ENCODE measurements at regions not wholly inside any gene's neighbourhood (a gene's known extent, or its start where the extent isn't known, plus 50 kb on each side); places are given as distances from the start of the nearest gene placed in this dataset.

DNA sequence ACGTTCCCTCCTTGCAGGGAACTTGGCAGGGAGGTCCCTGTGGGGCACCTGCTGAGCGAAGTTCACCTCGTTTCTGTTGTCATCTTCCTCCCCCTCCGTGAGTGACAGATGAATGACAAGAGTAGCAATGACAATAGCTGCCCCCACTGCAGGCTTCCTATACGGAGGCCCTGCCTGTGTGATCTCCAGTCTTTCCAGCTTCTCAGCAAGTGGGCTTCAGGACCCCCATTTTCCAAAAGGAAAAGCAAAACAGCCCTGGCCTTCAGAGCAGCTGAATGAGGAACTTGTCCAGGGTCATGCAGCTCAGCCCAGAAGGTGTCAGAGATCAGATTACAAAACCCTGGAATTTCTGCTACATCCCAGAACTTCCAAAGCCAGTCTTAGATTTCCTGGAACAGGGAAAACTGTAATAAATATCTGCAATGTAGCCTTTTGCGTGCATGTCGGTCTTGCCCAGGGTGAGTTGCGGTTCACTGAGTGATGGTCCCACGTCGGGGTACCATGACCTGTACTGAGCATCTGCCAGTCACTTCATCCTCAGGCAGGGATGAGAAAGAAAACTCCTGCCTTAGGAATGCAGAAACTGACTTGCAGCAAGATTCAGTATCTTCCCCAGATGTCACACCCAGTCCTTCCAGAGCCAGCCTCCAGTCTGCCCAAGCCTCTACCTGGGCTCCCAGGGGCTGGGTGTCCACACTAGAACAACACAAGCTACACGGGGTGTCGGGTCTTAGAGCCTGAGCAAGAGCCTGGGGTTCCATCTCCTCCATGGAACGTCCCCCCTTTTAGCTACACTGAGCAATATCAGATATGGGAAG is 1457.0 kb downstream of the BRD1 start:
- no peaks in the 10 kb centered on the region for H3K4me1 ChIP-seq (ENCODE audit: control insufficient read depth, insufficient read depth, low read length)
- WGBS (ENCODE audit: insufficient coverage): 67% methylated on average over 11 of the region's 13 CpGs
- no peak overlapping the region for H3K4me3 Mint-ChIP-seq
- DNase-seq (no peak), ATAC-seq (no peak)
- intact Hi-C loops (cut with micrococcal nuclease): no loop called here
- TF ChIP-seq, protein P1, sequence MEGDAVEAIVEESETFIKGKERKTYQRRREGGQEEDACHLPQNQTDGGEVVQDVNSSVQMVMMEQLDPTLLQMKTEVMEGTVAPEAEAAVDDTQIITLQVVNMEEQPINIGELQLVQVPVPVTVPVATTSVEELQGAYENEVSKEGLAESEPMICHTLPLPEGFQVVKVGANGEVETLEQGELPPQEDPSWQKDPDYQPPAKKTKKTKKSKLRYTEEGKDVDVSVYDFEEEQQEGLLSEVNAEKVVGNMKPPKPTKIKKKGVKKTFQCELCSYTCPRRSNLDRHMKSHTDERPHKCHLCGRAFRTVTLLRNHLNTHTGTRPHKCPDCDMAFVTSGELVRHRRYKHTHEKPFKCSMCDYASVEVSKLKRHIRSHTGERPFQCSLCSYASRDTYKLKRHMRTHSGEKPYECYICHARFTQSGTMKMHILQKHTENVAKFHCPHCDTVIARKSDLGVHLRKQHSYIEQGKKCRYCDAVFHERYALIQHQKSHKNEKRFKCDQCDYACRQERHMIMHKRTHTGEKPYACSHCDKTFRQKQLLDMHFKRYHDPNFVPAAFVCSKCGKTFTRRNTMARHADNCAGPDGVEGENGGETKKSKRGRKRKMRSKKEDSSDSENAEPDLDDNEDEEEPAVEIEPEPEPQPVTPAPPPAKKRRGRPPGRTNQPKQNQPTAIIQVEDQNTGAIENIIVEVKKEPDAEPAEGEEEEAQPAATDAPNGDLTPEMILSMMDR (IDR thresholded peaks at IDR 0.05): no peak
- no peaks in the 10 kb centered on the region for H3K36me3 ChIP-seq (ENCODE audit: control insufficient read depth, insufficient read depth, low read length)
- no peak overlapping the region for H3K27ac Mint-ChIP-seq
- H3K9me3 Mint-ChIP-seq: no peaks in the 10 kb centered on the region
- H3K27me3 Mint-ChIP-seq (ENCODE audit: low read depth in 2 of 2): peaks cover 9 to 15% of the 10 kb centered on the region in 2 donors
- no peaks in the 10 kb centered on the region for H3K9me3 ChIP-seq (ENCODE audit: control insufficient read depth, insufficient read depth, low read length)
- H3K4me3 ChIP-seq (ENCODE audit: low read length): no peak overlapping the region
- H3K27me3 ChIP-seq (ENCODE audit: control insufficient read depth, insufficient read depth, low read length): no peaks in the 10 kb centered on the region
- no peak overlapping the region for H3K27ac ChIP-seq (ENCODE audit: low read length)
- no peaks in the 10 kb centered on the region for H3K36me3 Mint-ChIP-seq
- no peaks in the 10 kb centered on the region for H3K4me1 Mint-ChIP-seq

DNA sequence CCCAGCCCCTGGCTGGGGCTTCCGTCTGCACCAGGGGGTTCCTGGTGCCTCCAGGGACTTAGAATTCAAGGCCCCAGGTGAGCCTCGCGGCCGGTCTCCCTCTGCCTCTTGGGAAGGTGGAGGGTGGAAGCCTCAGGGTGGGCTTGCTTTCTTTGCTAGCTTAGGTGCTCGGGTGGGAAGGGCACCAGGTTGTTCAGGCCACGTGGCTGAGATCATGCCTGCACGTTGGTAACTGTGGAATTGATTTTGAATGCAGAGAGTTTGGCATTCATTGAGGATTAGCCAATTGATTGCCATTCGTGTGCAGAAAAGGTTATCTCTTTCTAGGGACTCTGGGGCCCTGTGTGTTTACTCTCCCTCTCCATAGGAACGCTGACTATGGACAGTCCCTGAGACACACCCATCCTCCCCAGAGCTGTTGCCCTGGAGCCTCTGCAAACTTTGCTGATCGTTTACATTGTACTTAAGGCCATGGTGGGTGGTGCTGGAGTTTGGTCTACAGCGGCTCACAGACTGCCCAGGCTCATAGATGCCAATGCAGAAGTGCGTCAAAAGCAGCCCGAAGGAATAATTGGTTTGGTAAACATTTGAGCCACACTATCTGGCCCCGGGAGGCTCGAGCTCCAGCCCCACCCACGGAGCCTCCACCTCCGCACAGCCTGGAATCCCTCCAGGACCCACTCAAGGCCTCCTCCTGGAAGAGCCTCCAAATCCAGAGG is 1457.7 kb downstream of the BRD1 start:
- H3K36me3 Mint-ChIP-seq: no peaks in the 10 kb centered on the region
- H3K4me3 Mint-ChIP-seq: no peak overlapping the region
- no peaks in the 10 kb centered on the region for H3K4me1 Mint-ChIP-seq
- intact Hi-C loops (cut with micrococcal nuclease): no loop called here
- no peaks in the 10 kb centered on the region for H3K36me3 ChIP-seq (ENCODE audit: control insufficient read depth, insufficient read depth, low read length)
- no peak overlapping the region for H3K27ac ChIP-seq (ENCODE audit: low read length)
- H3K9me3 ChIP-seq (ENCODE audit: control insufficient read depth, insufficient read depth, low read length): no peaks in the 10 kb centered on the region
- H3K4me1 ChIP-seq (ENCODE audit: control insufficient read depth, insufficient read depth, low read length): no peaks in the 10 kb centered on the region
- WGBS (ENCODE audit: insufficient coverage): 51% methylated on average over 17 of the region's 17 CpGs
- no peak for DNase-seq
- no peaks in the 10 kb centered on the region for H3K27me3 ChIP-seq (ENCODE audit: control insufficient read depth, insufficient read depth, low read length)
- H3K9me3 Mint-ChIP-seq: no peaks in the 10 kb centered on the region
- peaks cover 7 to 10% of the 10 kb centered on the region in 2 donors for H3K27me3 Mint-ChIP-seq (ENCODE audit: low read depth in 2 of 2)
- no peak overlapping the region for H3K4me3 ChIP-seq (ENCODE audit: low read length)
- H3K27ac Mint-ChIP-seq: no peak overlapping the region
- ATAC-seq: no peak
- TF ChIP-seq, protein P1 (IDR thresholded peaks at IDR 0.05): no peak

DNA sequence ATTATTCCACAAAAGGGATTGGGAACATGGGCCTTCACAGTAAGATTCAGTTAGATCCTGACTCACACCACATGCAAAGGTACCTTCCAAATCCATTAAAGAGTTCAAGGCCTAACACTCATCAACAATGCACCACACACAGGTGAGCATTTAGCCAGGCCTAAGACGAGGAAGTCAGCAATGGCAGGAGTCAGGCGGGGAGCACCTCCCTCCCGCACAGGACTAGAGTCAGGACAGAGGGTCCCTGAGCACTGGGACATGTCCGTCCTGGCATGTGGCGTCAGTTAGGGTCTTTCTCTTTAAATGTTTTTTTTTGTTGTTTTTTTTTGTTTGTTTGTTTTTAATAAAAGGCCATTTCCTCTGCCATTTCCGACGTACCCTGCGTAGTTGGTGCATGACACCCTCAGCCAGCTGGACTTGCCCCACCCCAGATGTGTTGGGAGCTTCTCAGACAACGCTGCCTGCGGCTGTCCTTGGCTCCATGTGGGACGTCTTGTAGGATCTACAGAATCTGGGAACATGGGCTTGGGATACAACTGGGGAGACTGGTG is 1458.6 kb downstream of the BRD1 start:
- Histone ChIP-seq H3K27ac (ENCODE audit: low read length) (no peak overlapping the region), H3K27me3 (ENCODE audit: control insufficient read depth, insufficient read depth, low read length) (no peaks in the 10 kb centered on the region), H3K36me3 (ENCODE audit: control insufficient read depth, insufficient read depth, low read length) (no peaks in the 10 kb centered on the region), H3K4me1 (ENCODE audit: control insufficient read depth, insufficient read depth, low read length) (no peaks in the 10 kb centered on the region), H3K4me3 (ENCODE audit: low read length) (no peak overlapping the region), H3K9me3 (ENCODE audit: control insufficient read depth, insufficient read depth, low read length) (no peaks in the 10 kb centered on the region)
- H3K27me3 Mint-ChIP-seq (ENCODE audit: low read depth in 2 of 2): peaks cover 4 to 6% of the 10 kb centered on the region in 2 donors
- 85% methylated on average over 11 of the region's 11 CpGs for WGBS (ENCODE audit: insufficient coverage)
- no peaks in the 10 kb centered on the region for H3K36me3 Mint-ChIP-seq
- H3K27ac Mint-ChIP-seq: no peak overlapping the region
- DNase-seq (no peak), ATAC-seq (no peak)
- TF ChIP-seq, protein P1 (IDR thresholded peaks at IDR 0.05): no peak
- intact Hi-C loops (cut with micrococcal nuclease): no loop called here
- H3K4me1 Mint-ChIP-seq: no peaks in the 10 kb centered on the region
- no peak overlapping the region for H3K4me3 Mint-ChIP-seq
- H3K9me3 Mint-ChIP-seq: no peaks in the 10 kb centered on the region
